Tongue (tissue), 1 donor: ENCODE measurements at regions not wholly inside any gene's neighbourhood (a gene's known extent, or its start where the extent isn't known, plus 50 kb on each side); places are given as distances from the start of the nearest gene placed in this dataset.

Experiments used
- DNase-seq: peaks from one replicate; pipeline ENCODE4 v3.0.0-alpha.2; 2015

GRCh38 chr11:45554230-45554967, 111.0 kb downstream of the CHST1 start:
- no peak for DNase-seq

- DNase-seq: no peak
These were observed 112.0 kb downstream of the CHST1 start for GRCh38 chr11:45553383-45553936.

- no peak for DNase-seq
These were observed 114.2 kb downstream of the CHST1 start for GRCh38 chr11:45551191-45551713.

GRCh38 chr11:45549257-45549656, 116.2 kb downstream of the CHST1 start:
- no peak for DNase-seq

GRCh38 chr11:45546366-45546765, 119.1 kb downstream of the CHST1 start:
- DNase-seq: no peak

GRCh38 chr11:45544826-45545225, 120.6 kb downstream of the CHST1 start:
- no peak for DNase-seq

- DNase-seq: peak; percentile 45
These were observed 121.5 kb downstream of the CHST1 start for GRCh38 chr11:45543808-45544422.

GRCh38 chr11:45543081-45543480, 122.3 kb downstream of the CHST1 start:
- DNase-seq: no peak

GRCh38 chr11:45541693-45542434, 123.6 kb downstream of the CHST1 start:
- no peak for DNase-seq

- no peak for DNase-seq
These were observed 126.5 kb downstream of the CHST1 start for GRCh38 chr11:45538939-45539338.

GRCh38 chr11:45538363-45538762, 127.1 kb downstream of the CHST1 start:
- peak; percentile 28 for DNase-seq

- DNase-seq: no peak
These were observed 127.8 kb downstream of the CHST1 start for GRCh38 chr11:45537614-45538013.

- DNase-seq: no peak
These were observed 130.4 kb downstream of the CHST1 start for GRCh38 chr11:45535033-45535432.

- DNase-seq: no peak
These were observed 131.3 kb downstream of the CHST1 start for GRCh38 chr11:45534132-45534531.

- peak; percentile 45 for DNase-seq
These were observed 132.9 kb downstream of the CHST1 start for GRCh38 chr11:45532546-45532945.

- no peak for DNase-seq
These were observed 134.6 kb downstream of the CHST1 start for GRCh38 chr11:45530776-45531175.

- no peak for DNase-seq
These were observed 135.3 kb downstream of the CHST1 start for GRCh38 chr11:45530111-45530510.

- no peak for DNase-seq
These were observed 137.0 kb downstream of the CHST1 start for GRCh38 chr11:45528435-45528834.

- DNase-seq: no peak
These were observed 137.5 kb downstream of the CHST1 start for GRCh38 chr11:45527898-45528297.

GRCh38 chr11:45525393-45525792, 140.0 kb downstream of the CHST1 start:
- DNase-seq: no peak

- DNase-seq: peak; percentile 25
These were observed 141.7 kb downstream of the CHST1 start for GRCh38 chr11:45523760-45524159.

GRCh38 chr11:45518833-45519535, 146.4 kb downstream of the CHST1 start:
- no peak for DNase-seq
